ENCODE measurements at regions not wholly inside any gene's neighbourhood (a gene's known extent, or its start where the extent isn't known, plus 50 kb on each side); places are given as distances from the start of the nearest gene placed in this dataset.

GRCh38 chr7:25970356-25970755 is 181.6 kb upstream of the NFE2L3 start:
- peaks cover 0 to 3% (median 0%) of the 10 kb centered on the region in 4 donors for H3K4me1 ChIP-seq
- H3K9me3 ChIP-seq, result no peaks in the 10 kb centered on the region
- TF ChIP-seq CTCF (IDR thresholded peaks at IDR 0.05) (no peak), POLR2A (IDR thresholded peaks at IDR 0.05) (no peak)
- DNase-seq, result no peak
- H3K4me3 ChIP-seq, result no peak overlapping the region
- H3K36me3 ChIP-seq, result no peaks in the 10 kb centered on the region
- no peak overlapping the region for H3K27ac ChIP-seq
- no peaks in the 10 kb centered on the region for H3K27me3 ChIP-seq

GRCh38 chr7:25970911-25971310 is 181.1 kb upstream of the NFE2L3 start:
- H3K4me1 ChIP-seq, result no peaks in the 10 kb centered on the region
- no peak overlapping the region for H3K4me3 ChIP-seq
- no peak for DNase-seq
- no peaks in the 10 kb centered on the region for H3K9me3 ChIP-seq
- no peak overlapping the region for H3K27ac ChIP-seq
- H3K27me3 ChIP-seq, result no peaks in the 10 kb centered on the region
- no peak for TF ChIP-seq CTCF (IDR thresholded peaks at IDR 0.05)
- H3K36me3 ChIP-seq, result no peaks in the 10 kb centered on the region

- H3K27me3 ChIP-seq, result no peaks in the 10 kb centered on the region
- DNase-seq, result no peak
- no peak overlapping the region for H3K27ac ChIP-seq
- TF ChIP-seq CTCF (IDR thresholded peaks at IDR 0.05) (no peak), POLR2A (IDR thresholded peaks at IDR 0.05) (no peak)
- no peak overlapping the region for H3K4me3 ChIP-seq
- no peaks in the 10 kb centered on the region for H3K4me1 ChIP-seq
- no peaks in the 10 kb centered on the region for H3K36me3 ChIP-seq
- no peaks in the 10 kb centered on the region for H3K9me3 ChIP-seq
These were observed 175.4 kb upstream of the NFE2L3 start for GRCh38 chr7:25976630-25977029.

GRCh38 chr7:25978466-25978865 is 173.5 kb upstream of the NFE2L3 start:
- TF ChIP-seq POLR2A (IDR thresholded peaks at IDR 0.05), result no peak
- TF ChIP-seq CTCF (IDR thresholded peaks at IDR 0.05), result no peak
- Histone ChIP-seq H3K4me3 (no peak overlapping the region), H3K9me3 (no peaks in the 10 kb centered on the region), H3K27me3 (no peaks in the 10 kb centered on the region), H3K27ac (no peak overlapping the region), H3K36me3 (no peaks in the 10 kb centered on the region), H3K4me1 (no peaks in the 10 kb centered on the region)
- no peak for DNase-seq

- Histone ChIP-seq H3K27ac (no peak overlapping the region), H3K36me3 (no peaks in the 10 kb centered on the region), H3K4me3 (no peak overlapping the region), H3K9me3 (no peaks in the 10 kb centered on the region), H3K4me1 (no peaks in the 10 kb centered on the region), H3K27me3 (no peaks in the 10 kb centered on the region)
- no peak for DNase-seq
- TF ChIP-seq CTCF (IDR thresholded peaks at IDR 0.05) (no peak), POLR2A (IDR thresholded peaks at IDR 0.05) (no peak)
These were observed 172.4 kb upstream of the NFE2L3 start for GRCh38 chr7:25979605-25980004.

- TF ChIP-seq CTCF (IDR thresholded peaks at IDR 0.05) (no peak), POLR2A (IDR thresholded peaks at IDR 0.05) (no peak)
- Histone ChIP-seq H3K36me3 (no peaks in the 10 kb centered on the region), H3K9me3 (no peaks in the 10 kb centered on the region), H3K27me3 (no peaks in the 10 kb centered on the region), H3K4me1 (no peaks in the 10 kb centered on the region), H3K27ac (no peak overlapping the region), H3K4me3 (no peak overlapping the region)
- DNase-seq, result no peak
These were observed 169.3 kb upstream of the NFE2L3 start for GRCh38 chr7:25982684-25983083.

All from Peyer's patch (tissue), 4 donors.